VCaP (cell line): ENCODE measurements at regions not wholly inside any gene's neighbourhood (a gene's known extent, or its start where the extent isn't known, plus 50 kb on each side); places are given as distances from the start of the nearest gene placed in this dataset.
"Not testable (repeated sequence)": the region's sequence is repeated elsewhere in the genome, so short reads cannot be mapped to it uniquely, and the experiment has no call there.

Experiments
- H3K27ac ChIP-seq: fragments of 450-650 bp; 2 replicates; pipeline ENCODE4 v1.5.1; 2017
- TF ChIP-seq, protein P1 (sequence below): fragments of 450-650 bp; conservative IDR thresholded peaks from 2 replicates; pipeline ENCODE4 v1.5.1; 2017; ENCODE audit warnings: mild to moderate bottlenecking, moderate library complexity

- TF ChIP-seq, protein P1, sequence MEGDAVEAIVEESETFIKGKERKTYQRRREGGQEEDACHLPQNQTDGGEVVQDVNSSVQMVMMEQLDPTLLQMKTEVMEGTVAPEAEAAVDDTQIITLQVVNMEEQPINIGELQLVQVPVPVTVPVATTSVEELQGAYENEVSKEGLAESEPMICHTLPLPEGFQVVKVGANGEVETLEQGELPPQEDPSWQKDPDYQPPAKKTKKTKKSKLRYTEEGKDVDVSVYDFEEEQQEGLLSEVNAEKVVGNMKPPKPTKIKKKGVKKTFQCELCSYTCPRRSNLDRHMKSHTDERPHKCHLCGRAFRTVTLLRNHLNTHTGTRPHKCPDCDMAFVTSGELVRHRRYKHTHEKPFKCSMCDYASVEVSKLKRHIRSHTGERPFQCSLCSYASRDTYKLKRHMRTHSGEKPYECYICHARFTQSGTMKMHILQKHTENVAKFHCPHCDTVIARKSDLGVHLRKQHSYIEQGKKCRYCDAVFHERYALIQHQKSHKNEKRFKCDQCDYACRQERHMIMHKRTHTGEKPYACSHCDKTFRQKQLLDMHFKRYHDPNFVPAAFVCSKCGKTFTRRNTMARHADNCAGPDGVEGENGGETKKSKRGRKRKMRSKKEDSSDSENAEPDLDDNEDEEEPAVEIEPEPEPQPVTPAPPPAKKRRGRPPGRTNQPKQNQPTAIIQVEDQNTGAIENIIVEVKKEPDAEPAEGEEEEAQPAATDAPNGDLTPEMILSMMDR: no peak
- no peak overlapping the region for H3K27ac ChIP-seq
Observed at GRCh38 chr9:103193992-103194391, 198.9 kb downstream of the CYLC2 start.

DNA sequence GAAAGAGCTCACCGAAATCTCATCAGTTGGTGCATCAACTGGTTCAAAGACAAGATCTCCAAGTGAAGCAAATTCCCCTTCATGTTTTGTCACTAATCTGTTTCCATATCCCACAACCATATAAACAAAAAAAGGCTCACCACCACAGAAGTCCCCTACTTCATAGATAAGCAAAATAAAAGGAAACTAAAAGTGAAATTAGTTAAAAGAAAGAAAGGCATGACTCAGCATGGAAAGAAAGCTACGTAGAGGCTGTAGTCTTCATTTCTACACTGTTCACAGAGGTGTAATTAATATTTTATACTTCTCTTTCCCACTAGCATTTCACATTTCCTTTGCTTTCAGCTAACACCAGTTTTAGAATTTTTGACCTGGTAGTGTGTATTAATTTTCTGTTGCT, 208.0 kb downstream of the CYLC2 start:
- TF ChIP-seq, protein P1: no peak
- no peak overlapping the region for H3K27ac ChIP-seq

- H3K27ac ChIP-seq: not testable (repeated sequence)
Observed at GRCh38 chr9:103205881-103206585, 210.9 kb downstream of the CYLC2 start.

- no peak overlapping the region for H3K27ac ChIP-seq
Observed at GRCh38 chr9:103210607-103211006, 215.5 kb downstream of the CYLC2 start.

DNA sequence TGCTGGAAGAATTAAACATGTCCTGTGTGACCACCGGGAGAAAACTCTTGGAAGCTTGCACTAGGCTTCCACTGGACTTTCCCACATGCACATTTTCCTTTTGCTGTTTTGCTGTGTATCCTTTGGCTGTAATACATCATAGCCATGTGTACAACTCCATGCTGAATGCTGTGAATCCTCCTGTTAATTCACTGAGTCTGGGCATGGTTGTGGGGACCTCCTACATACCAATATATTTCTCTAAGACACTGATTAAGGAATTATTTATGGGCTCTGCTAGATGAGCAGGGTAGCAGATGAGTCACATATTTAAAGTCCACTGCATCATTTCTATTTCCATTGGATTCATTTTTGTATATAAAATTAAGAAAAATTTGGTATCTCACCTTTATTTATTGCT, 220.1 kb downstream of the CYLC2 start:
- no peak overlapping the region for H3K27ac ChIP-seq
- TF ChIP-seq, protein P1: no peak

More at GRCh38 chr9:103210607-103211006, 215.5 kb downstream of the CYLC2 start:
- TF ChIP-seq, protein P1: no peak

DNA sequence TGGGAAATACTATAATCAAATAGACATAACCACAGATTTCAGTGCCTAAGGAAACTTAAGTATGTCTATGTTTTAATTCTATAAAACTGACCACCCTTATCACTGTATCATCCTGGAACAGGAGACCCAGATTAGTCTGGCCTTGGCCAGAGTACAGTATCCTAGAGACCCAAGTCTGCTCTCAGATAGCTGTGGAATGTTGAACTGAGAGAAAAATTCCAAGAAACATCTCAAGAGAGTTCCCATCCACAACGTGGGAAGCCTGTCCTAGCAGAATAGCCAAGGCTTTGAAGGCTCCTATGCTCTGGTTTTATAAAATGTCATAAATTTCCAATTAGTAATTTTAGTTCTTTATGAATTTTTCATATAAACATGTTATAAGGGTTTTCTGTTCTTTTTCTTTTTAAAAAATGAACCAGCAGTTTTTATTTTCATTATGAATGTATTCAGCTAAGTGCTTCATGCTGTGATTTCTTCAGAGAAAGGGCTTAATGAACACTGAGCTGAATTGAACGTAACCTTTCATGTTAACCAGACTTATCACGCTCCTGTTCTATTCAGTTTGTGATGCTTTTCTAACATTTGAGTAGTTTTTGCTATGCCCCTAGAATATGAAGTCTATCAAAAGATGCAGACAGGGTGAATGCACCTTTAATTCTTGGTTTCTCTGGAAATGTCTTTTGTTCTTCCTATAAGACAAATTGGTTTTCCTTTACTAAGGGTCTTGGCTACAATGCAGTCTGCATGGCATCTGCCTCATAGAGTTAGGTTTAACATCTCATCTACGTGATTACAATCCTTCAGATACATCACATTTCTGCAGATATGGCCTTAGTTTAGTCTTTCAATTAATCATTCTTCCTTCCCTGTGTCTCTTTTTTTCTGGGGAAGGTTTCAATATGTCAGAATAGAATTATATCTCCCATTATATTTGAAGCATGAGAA, 230.8 kb downstream of the CYLC2 start:
- H3K27ac ChIP-seq: no peak overlapping the region
- TF ChIP-seq, protein P1: no peak

- TF ChIP-seq, protein P1: no peak
- H3K27ac ChIP-seq: no peak overlapping the region
Observed at GRCh38 chr9:103226647-103227013, 231.5 kb downstream of the CYLC2 start.

DNA sequence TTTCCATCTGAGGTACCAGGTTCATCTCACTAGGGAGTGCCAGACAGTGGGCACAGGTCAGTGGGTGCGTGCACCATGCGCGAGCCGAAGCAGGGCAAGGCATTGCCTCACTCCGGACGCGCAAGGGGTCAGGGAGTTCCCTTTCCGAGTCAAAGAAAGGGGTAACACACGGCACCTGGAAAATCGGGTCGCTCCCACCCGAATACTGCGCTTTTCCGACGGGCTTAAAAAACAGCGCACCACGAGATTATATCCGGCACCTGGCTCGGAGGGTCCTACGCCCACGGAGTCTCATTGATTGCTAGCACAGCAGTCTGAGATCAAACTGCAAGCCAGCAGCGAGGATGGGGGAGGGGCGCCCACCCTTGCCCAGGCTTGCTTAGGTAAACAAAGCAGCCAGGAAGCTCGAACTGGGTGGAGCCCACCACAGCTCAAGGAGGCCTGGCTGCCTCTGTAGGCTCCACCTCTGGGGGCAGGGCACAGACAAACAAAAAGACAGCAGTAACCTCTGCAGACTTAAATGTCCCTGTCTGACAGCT, 242.5 kb downstream of the CYLC2 start:
- not testable (repeated sequence) for H3K27ac ChIP-seq
